Naive thymus-derived CD4-positive, alpha-beta T cell (primary cell): ENCODE measurements at regions not wholly inside any gene's neighbourhood (a gene's known extent, or its start where the extent isn't known, plus 50 kb on each side); places are given as distances from the start of the nearest gene placed in this dataset.
A peak's percentile ranks its signal among the peaks of the same experiment; 100 is the strongest.

Experiments
- ATAC-seq: fragments of 150-1000 bp; cut with Tn5 transposase; 2 replicates; pipeline ENCODE4 v1.10.0; 2021; ENCODE audit warnings: mild to moderate bottlenecking, moderate library complexity
- CTCF ChIA-PET: fragments of 350-600 bp; sonication (Branson Sonifier 250); formaldehyde crosslinking; loops from one replicate; lab custom pipeline; 2021; ENCODE audit warnings: antibody characterized with exemption; lab: Charles Lee
- POLR2A ChIA-PET: fragments of 350-600 bp; sonication (Branson Sonifier 250); formaldehyde crosslinking; loops from one replicate; lab custom pipeline; 2021; ENCODE audit warnings: antibody characterized with exemption, inconsistent platforms; lab: Charles Lee
- DNase-seq, 9 donors: peaks; one replicate each; pipeline versions ENCODE4 v3.0.0 to v3.0.0-alpha.2; 2020 to 2022; ENCODE audit warnings: mixed read lengths in 1 of 9
- H3K27ac ChIP-seq: one replicate; pipeline ENCODE4 v1.7.0; 2013; ENCODE audit warnings: mild to moderate bottlenecking, low read depth, low read length, moderate library complexity
- H3K27me3 ChIP-seq, 2 donors: one replicate each; pipeline ENCODE4 v1.7.0; 2013; ENCODE audit warnings: low read length in 2 of 2, mild to moderate bottlenecking in 2 of 2, moderate library complexity in 2 of 2; ENCODE audit not compliant: control insufficient read depth in 2 of 2, insufficient read depth in 2 of 2
- H3K36me3 ChIP-seq, 3 experiments: 1 replicate in 2 of 3; 2 replicates in 1 of 3; pipeline ENCODE4 v1.7.0; 2013; ENCODE audit warnings: low read length in 3 of 3, mild to moderate bottlenecking in 3 of 3, moderate library complexity in 1 of 3; ENCODE audit not compliant: insufficient read depth in 3 of 3, control insufficient read depth in 2 of 3
- H3K4me1 ChIP-seq, 2 donors: one replicate each; pipeline ENCODE4 v1.7.0; 2013; ENCODE audit warnings: low read length in 2 of 2, mild to moderate bottlenecking in 2 of 2, moderate library complexity in 1 of 2; ENCODE audit not compliant: control insufficient read depth in 2 of 2, insufficient read depth in 2 of 2
- H3K4me3 ChIP-seq: 2 replicates; pipeline ENCODE4 v1.7.0; 2013; ENCODE audit warnings: mild to moderate bottlenecking, low read length
- H3K9me3 ChIP-seq, 3 experiments: 1 replicate in 2 of 3; 2 replicates in 1 of 3; pipeline ENCODE4 v1.7.0; 2013; ENCODE audit warnings: low read length in 3 of 3; ENCODE audit not compliant: control insufficient read depth in 2 of 3
- H3K27ac Mint-ChIP-seq, 9 donors: one replicate each; pipeline ENCODE4 v1.8.0; 2020 to 2022; ENCODE audit warnings: mixed read lengths in 9 of 9, mild to moderate bottlenecking in 8 of 9, moderate library complexity in 5 of 9, inconsistent platforms in 2 of 9
- H3K27me3 Mint-ChIP-seq, 5 donors: one replicate each; pipeline ENCODE4 v1.8.0; 2021 to 2022; ENCODE audit warnings: mixed read lengths in 5 of 5, mild to moderate bottlenecking in 1 of 5
- H3K36me3 Mint-ChIP-seq, 5 donors: one replicate each; pipeline ENCODE4 v1.8.0; 2020 to 2022; ENCODE audit warnings: mixed read lengths in 5 of 5, mild to moderate bottlenecking in 3 of 5, inconsistent platforms in 1 of 5
- H3K4me1 Mint-ChIP-seq, 7 donors: one replicate each; pipeline ENCODE4 v1.8.0; 2020 to 2022; ENCODE audit warnings: mixed read lengths in 7 of 7, mild to moderate bottlenecking in 3 of 7, inconsistent platforms in 1 of 7
- H3K4me3 Mint-ChIP-seq, 10 donors: one replicate each; pipeline ENCODE4 v1.8.0; 2020 to 2022; ENCODE audit warnings: mild to moderate bottlenecking in 10 of 10, mixed read lengths in 10 of 10, moderate library complexity in 6 of 10, inconsistent platforms in 2 of 10
- H3K9me3 Mint-ChIP-seq, 11 donors: one replicate each; pipeline ENCODE4 v1.8.0; 2020 to 2022; ENCODE audit warnings: mixed read lengths in 11 of 11, mild to moderate bottlenecking in 4 of 11, inconsistent platforms in 1 of 11, moderate library complexity in 1 of 11
- intact Hi-C, 2 donors: fragments of 100-400 bp; cut with micrococcal nuclease; formaldehyde crosslinking; loops; one replicate each; pipeline ENCODE4 v1.15.1; 2023

DNA sequence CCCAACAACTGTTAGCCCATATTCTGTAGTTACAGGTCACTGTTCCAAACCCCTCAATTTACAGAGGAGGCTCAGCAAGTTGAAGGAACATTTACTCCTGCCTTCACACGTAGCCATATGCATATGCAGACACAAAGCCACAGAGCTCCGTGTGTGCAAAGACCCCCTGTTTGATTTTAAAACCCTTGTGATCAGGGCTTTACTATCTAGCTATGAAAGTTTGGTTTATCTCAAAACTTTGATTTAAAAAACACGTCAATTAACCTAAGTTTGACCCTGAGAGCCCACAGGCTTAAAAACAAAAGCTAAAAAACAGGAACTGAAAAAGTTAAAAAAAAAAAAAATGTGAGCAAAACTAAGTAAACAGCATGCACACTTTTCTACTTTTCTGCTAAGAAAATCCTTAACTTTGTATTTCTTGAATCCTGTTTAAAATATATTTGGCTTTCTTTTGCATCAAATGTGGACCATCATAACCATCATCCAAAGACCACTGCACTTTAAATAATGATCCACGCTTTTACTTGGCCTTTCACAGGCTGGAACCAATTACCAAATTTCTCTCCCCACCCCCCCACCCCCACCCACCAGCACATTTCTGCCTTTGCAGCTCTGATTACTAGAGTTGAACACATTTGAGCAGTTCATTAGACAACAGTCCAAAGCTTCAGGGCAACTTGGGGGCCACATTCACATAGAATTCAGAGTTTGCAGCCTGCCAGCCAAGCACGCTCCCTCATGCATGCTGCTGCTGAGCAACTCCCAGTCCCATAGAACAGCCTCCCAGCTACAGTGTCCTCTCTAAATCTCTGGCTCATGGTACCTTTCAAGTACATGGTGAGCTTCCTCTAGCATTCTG is 128.8 kb upstream of the MAP3K1 start:
- intact Hi-C loops, result loop anchor here in 1 of 2 donors (2.0 to 5.0 kb wide), 3 partner anchors 16 to 486 kb away; partner anchors contain the start of gene GPBP1
- ATAC-seq, result peak; percentile 60
- peaks cover 0 to 7% (median 0%) of the 10 kb centered on the region in 11 donors for H3K9me3 Mint-ChIP-seq

DNA sequence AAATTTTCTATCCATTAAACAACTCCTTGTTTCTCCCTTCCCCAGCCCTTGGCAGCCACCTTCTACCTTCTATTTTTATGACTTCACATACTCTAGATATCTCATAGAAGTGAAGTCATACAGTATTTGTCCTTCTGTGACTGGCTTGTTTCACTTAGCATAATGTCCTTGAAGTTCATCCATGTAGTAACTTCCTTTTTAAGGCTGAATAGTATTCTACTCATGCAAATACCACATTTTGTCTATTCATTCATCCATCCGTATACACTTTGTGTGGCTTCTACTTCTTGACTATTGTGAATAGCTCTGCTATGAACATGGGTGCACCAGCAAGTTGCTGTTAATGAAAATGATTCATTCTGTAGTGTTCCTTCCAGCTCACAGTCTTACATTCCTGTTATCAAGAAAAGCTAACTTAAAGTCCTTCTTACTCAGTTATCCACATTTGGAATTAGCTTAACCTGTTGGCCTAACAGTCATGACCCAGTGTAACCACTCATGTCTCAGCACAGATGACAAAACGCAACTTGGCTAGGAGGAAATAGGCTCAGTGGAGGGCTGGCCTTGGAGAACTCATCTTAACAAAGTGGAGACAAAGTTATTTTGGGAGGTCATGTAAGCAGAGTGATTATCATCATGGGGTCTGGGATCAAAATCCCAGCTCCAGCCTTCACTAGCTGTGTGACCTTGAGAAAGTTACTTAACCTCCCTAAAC is 129.7 kb upstream of the MAP3K1 start:
- H3K27ac Mint-ChIP-seq, result peak overlapping the region; percentile 5 to 98 (median 77)
- intact Hi-C loops, result loop anchor here in 1 of 2 donors (2.0 to 5.0 kb wide), 4 partner anchors 13 to 487 kb away; partner anchors contain the start of gene GPBP1
- no peak overlapping the region for H3K4me3 ChIP-seq

More for the DNA sequence above, 128.8 kb upstream of the MAP3K1 start:
- POLR2A ChIA-PET, result interaction anchor here (0.6 to 6.4 kb wide), 22 partner anchors 8 to 708 kb away, joined by 3 to 61 read pairs (median 5); partner anchors contain the start of gene MAP3K1
- Mint-ChIP-seq H3K4me3 (peak overlapping the region in 9 of 10 donors; percentile 6 to 66 (median 40)), H3K36me3 (peaks cover 0 to 34% (median 5%) of the 10 kb centered on the region in 5 donors), H3K4me1 (peaks cover 49 to 88% (median 85%) of the 10 kb centered on the region in 7 donors), H3K27me3 (no peaks in the 10 kb centered on the region), H3K27ac (peak overlapping the region; percentile 22 to 98 (median 79))
- Histone ChIP-seq H3K4me3 (no peak overlapping the region), H3K27ac (peak overlapping the region; percentile 30), H3K9me3 (no peaks in the 10 kb centered on the region), H3K27me3 (no peaks in the 10 kb centered on the region), H3K36me3 (no peaks in the 10 kb centered on the region), H3K4me1 (peaks cover 19 to 75% of the 10 kb centered on the region in 2 donors)
- DNase-seq, result peak in 5 of 9 donors; percentile 28 to 56 (median 42)
- CTCF ChIA-PET, result interaction anchor here (0.6 to 1.6 kb wide), 7 partner anchors 17 to 421 kb away, joined by 3 to 4 read pairs (median 3); no protein-coding TSS in a partner anchor

DNA sequence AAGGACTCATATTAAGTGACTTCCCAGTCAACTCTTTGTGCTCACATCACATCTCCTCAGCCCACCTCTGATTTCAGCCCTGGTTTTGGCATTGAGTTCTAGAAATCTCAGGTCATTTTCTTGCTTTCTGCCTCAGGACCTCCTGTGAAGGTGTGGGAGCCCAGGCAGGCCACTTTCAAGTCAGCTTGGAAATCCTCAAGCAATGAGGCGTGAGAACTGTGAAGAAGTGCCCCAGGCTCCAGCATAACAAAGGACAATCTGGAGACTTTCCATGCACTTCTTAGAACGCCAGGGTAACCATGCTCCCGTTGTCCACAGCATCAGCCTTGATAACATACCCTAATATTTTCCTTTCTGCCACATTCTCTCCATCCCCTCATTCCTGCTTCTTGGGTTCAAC is 131.2 kb upstream of the MAP3K1 start:
- Mint-ChIP-seq H3K27me3 (peaks cover 0 to 2% (median 0%) of the 10 kb centered on the region in 5 donors), H3K27ac (peak overlapping the region in 6 of 9 donors; percentile 1 to 98 (median 50)), H3K9me3 (peaks cover 0 to 10% (median 0%) of the 10 kb centered on the region in 11 donors), H3K4me3 (peak overlapping the region in 5 of 10 donors; percentile 1 to 49 (median 2)), H3K36me3 (peaks cover 0 to 27% (median 0%) of the 10 kb centered on the region in 5 donors), H3K4me1 (peaks cover 40 to 86% (median 78%) of the 10 kb centered on the region in 7 donors)
- no peak overlapping the region for H3K27ac ChIP-seq
- intact Hi-C loops, result loop anchor here in 1 of 2 donors (2.0 kb wide), 1 partner anchor 15 kb away; no protein-coding TSS in a partner anchor
- no peaks in the 10 kb centered on the region for H3K9me3 ChIP-seq
- DNase-seq (no peak), ATAC-seq (no peak)
- no peak overlapping the region for H3K4me3 ChIP-seq
- ChIA-PET CTCF (no interaction called here), POLR2A (interaction anchor here (0.9 kb wide), 1 partner anchor 16 kb away, joined by 3 read pairs; no protein-coding TSS in a partner anchor)
- no peaks in the 10 kb centered on the region for H3K27me3 ChIP-seq
- H3K36me3 ChIP-seq, result no peaks in the 10 kb centered on the region
- peaks cover 15 to 75% of the 10 kb centered on the region in 2 donors for H3K4me1 ChIP-seq

More for the DNA sequence above, 129.7 kb upstream of the MAP3K1 start:
- ATAC-seq (peak; percentile 33), DNase-seq (no peak)
- Mint-ChIP-seq H3K4me1 (peaks cover 49 to 88% (median 85%) of the 10 kb centered on the region in 7 donors), H3K27me3 (no peaks in the 10 kb centered on the region), H3K36me3 (peaks cover 0 to 32% (median 5%) of the 10 kb centered on the region in 5 donors), H3K9me3 (peaks cover 0 to 7% (median 0%) of the 10 kb centered on the region in 11 donors), H3K4me3 (peak overlapping the region in 7 of 10 donors; percentile 4 to 66 (median 46))
- no peaks in the 10 kb centered on the region for H3K27me3 ChIP-seq
- ChIA-PET POLR2A (interaction anchor here (0.6 to 6.4 kb wide), 18 partner anchors 8 to 707 kb away, joined by 3 to 61 read pairs (median 5); partner anchors contain the start of gene MAP3K1), CTCF (interaction anchor here (0.6 to 1.6 kb wide), 6 partner anchors 13 to 420 kb away, joined by 3 to 4 read pairs (median 3); no protein-coding TSS in a partner anchor)
- H3K36me3 ChIP-seq, result no peaks in the 10 kb centered on the region
- peak overlapping the region; percentile 30 for H3K27ac ChIP-seq
- H3K9me3 ChIP-seq, result no peaks in the 10 kb centered on the region
- peaks cover 17 to 77% of the 10 kb centered on the region in 2 donors for H3K4me1 ChIP-seq

DNA sequence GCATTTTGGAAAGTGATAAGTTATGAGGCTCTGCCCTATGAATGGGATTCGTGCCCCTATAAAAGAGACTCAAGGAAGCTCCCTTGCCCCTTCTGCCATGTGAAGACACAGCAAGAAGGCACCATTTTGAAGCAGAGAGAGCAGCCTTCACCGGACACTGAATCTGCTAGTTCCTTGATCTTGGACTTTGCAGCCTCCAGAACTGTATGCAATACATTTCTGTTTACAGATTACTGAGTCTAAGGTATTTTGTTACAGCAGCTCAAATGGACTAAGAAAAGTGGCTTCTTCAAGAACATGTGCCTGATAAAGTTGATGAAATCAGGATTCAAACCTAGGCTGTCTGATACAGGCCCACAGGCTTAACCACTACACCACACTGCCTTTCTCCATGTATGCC is 131.6 kb upstream of the MAP3K1 start:
- peaks cover 43 to 86% (median 79%) of the 10 kb centered on the region in 7 donors for H3K4me1 Mint-ChIP-seq
- H3K36me3 Mint-ChIP-seq, result peaks cover 0 to 27% (median 0%) of the 10 kb centered on the region in 5 donors
- ATAC-seq (no peak), DNase-seq (no peak)
- no peak overlapping the region for H3K4me3 ChIP-seq
- peaks cover 0 to 2% (median 0%) of the 10 kb centered on the region in 5 donors for H3K27me3 Mint-ChIP-seq
- no peak overlapping the region for H3K4me3 Mint-ChIP-seq
- H3K9me3 ChIP-seq, result no peaks in the 10 kb centered on the region
- ChIA-PET CTCF (no interaction called here), POLR2A (interaction anchor here (0.6 kb wide), 1 partner anchor 11 kb away, joined by 3 read pairs; no protein-coding TSS in a partner anchor)
- peak overlapping the region in 3 of 9 donors; percentile 4 to 72 (median 49) for H3K27ac Mint-ChIP-seq
- H3K9me3 Mint-ChIP-seq, result peaks cover 0 to 10% (median 0%) of the 10 kb centered on the region in 11 donors
- intact Hi-C loops, result loop anchor here in 1 of 2 donors (2.0 kb wide), 1 partner anchor 15 kb away; no protein-coding TSS in a partner anchor
- H3K4me1 ChIP-seq, result peaks cover 15 to 71% of the 10 kb centered on the region in 2 donors
- H3K27me3 ChIP-seq, result no peaks in the 10 kb centered on the region
- H3K27ac ChIP-seq, result no peak overlapping the region
- no peaks in the 10 kb centered on the region for H3K36me3 ChIP-seq

DNA sequence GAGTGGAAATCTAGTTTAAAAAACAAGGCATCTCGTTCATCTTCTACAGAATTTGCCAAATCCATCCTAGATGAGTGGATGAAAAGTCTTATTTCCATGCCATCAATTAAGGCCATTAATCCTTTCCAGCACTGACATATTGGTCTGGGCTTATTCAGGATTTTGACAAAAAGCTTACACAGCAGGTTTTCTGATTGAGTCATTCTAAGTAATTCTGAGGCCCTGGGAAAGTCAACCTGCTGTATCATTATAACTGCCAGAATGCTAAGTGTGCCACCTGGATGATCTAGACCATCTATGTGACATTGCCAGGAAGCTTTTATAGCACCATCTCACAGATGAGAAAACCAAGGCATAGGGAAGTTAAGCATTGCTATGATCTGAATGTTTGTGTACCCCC is 132.1 kb upstream of the MAP3K1 start:
- H3K36me3 Mint-ChIP-seq, result peaks cover 0 to 24% (median 0%) of the 10 kb centered on the region in 5 donors
- no peak overlapping the region for H3K27ac ChIP-seq

More for the DNA sequence above, 132.1 kb upstream of the MAP3K1 start:
- no peaks in the 10 kb centered on the region for H3K9me3 ChIP-seq
- H3K4me3 ChIP-seq, result no peak overlapping the region
- DNase-seq (no peak), ATAC-seq (no peak)
- Mint-ChIP-seq H3K9me3 (peaks cover 0 to 10% (median 0%) of the 10 kb centered on the region in 11 donors), H3K4me3 (no peak overlapping the region), H3K27ac (peak overlapping the region in 1 of 9 donors; percentile 47), H3K27me3 (peaks cover 0 to 2% (median 0%) of the 10 kb centered on the region in 5 donors), H3K4me1 (peaks cover 40 to 86% (median 78%) of the 10 kb centered on the region in 7 donors)
- H3K36me3 ChIP-seq, result no peaks in the 10 kb centered on the region
- intact Hi-C loops, result no loop called here
- CTCF ChIA-PET, result no interaction called here
- peaks cover 15 to 66% of the 10 kb centered on the region in 2 donors for H3K4me1 ChIP-seq
- POLR2A ChIA-PET, result interaction anchor here (0.6 kb wide), 1 partner anchor 11 kb away, joined by 3 read pairs; no protein-coding TSS in a partner anchor
- H3K27me3 ChIP-seq, result no peaks in the 10 kb centered on the region
